MCF 10A (cell line): ENCODE measurements at regions not wholly inside any gene's neighbourhood (a gene's known extent, or its start where the extent isn't known, plus 50 kb on each side); places are given as distances from the start of the nearest gene placed in this dataset.
"Not testable (repeated sequence)": the region's sequence is repeated elsewhere in the genome, so short reads cannot be mapped to it uniquely, and the experiment has no call there.

Experiments used
- BruUV-seq: library from RNA; stranded (reverse); fragments of 400-500 nt; replicated peaks from 2 replicates; lab custom pipeline; 2021; lab: Mats Ljungman, UMichigan
- CTCF ChIA-PET: fragments of 300-600 bp; sonication (Branson Sonifier 250); formaldehyde crosslinking; extraction: SDS; loops from one replicate; lab custom pipeline; 2021; ENCODE audit warnings: antibody characterized with exemption, inconsistent platforms; lab: Yijun Ruan, JAX
- POLR2A ChIA-PET: fragments of 300-600, 350-650 bp; sonication (Branson Sonifier 250); formaldehyde crosslinking; extraction: SDS; loops from one replicate; lab custom pipeline; 2020; ENCODE audit warnings: antibody characterized with exemption, inconsistent platforms; lab: Yijun Ruan, JAX
- DNase-seq: peaks from one replicate; pipeline ENCODE4 v3.0.0-alpha.2; 2018; ENCODE audit not compliant: unreplicated experiment
- H3K27ac Mint-ChIP-seq: one replicate; pipeline ENCODE4 v1.8.0; 2022; ENCODE audit warnings: mild to moderate bottlenecking, low read depth, mixed read lengths; ENCODE audit not compliant: unreplicated experiment
- H3K27me3 Mint-ChIP-seq: one replicate; pipeline ENCODE4 v1.8.0; 2022; ENCODE audit warnings: mixed read lengths; ENCODE audit not compliant: insufficient read depth, unreplicated experiment
- H3K36me3 Mint-ChIP-seq: one replicate; pipeline ENCODE4 v1.8.0; 2022; ENCODE audit warnings: mild to moderate bottlenecking, moderate library complexity, mixed read lengths; ENCODE audit not compliant: insufficient read depth, unreplicated experiment
- H3K4me1 Mint-ChIP-seq: one replicate; pipeline ENCODE4 v1.8.0; 2022; ENCODE audit warnings: mixed read lengths; ENCODE audit not compliant: insufficient read depth, unreplicated experiment
- H3K4me3 Mint-ChIP-seq: one replicate; pipeline ENCODE4 v1.8.0; 2022; ENCODE audit warnings: mild to moderate bottlenecking, moderate library complexity, mixed read lengths; ENCODE audit not compliant: unreplicated experiment
- H3K9me3 Mint-ChIP-seq: one replicate; pipeline ENCODE4 v1.8.0; 2022; ENCODE audit warnings: mixed read lengths; ENCODE audit not compliant: unreplicated experiment
- CTCF ChIP-seq: fragments of 200-600 bp; IDR thresholded peaks from one replicate; pipeline ENCODE4 v1.8.0; 2022; ENCODE audit warnings: antibody characterized with exemption, mild to moderate bottlenecking; ENCODE audit not compliant: unreplicated experiment
- intact Hi-C: fragments of 100-400 bp; cut with micrococcal nuclease; formaldehyde crosslinking; loops from 2 replicates; pipeline ENCODE4 v1.14.1; 2022

DNA sequence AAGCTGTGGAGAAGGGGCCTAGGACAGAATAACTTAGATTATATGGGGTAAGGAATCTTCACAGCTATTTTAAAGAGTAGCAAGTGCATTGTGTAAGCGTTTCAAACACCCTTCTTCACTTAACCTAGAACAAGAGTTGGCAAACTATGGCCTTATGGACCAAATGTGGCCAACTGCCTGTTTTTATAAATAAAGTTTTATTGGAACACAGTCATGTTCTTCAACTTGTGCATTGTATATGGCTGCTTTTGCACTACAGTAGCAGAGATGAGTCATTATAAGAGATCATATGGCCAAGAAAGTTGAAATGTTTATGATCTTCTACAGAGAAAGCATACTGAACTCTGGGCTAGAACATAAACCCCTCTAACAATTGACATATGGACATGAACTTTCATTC lies 187.8 kb downstream of the ETV1 start:
- no peaks in the 10 kb centered on the region for H3K36me3 Mint-ChIP-seq
- intact Hi-C loops, result no loop called here
- H3K4me3 Mint-ChIP-seq, result no peak overlapping the region
- no peaks in the 10 kb centered on the region for H3K9me3 Mint-ChIP-seq
- TF ChIP-seq CTCF, result no peak
- no peaks in the 10 kb centered on the region for H3K27me3 Mint-ChIP-seq
- no TSS peak for BruUV-seq
- CTCF ChIA-PET, result no interaction called here
- POLR2A ChIA-PET, result no interaction called here
- H3K4me1 Mint-ChIP-seq, result peaks cover 5% of the 10 kb centered on the region
- H3K27ac Mint-ChIP-seq, result no peak overlapping the region
- no peak for DNase-seq

- intact Hi-C loops, result no loop called here
- Mint-ChIP-seq H3K27me3 (no peaks in the 10 kb centered on the region), H3K9me3 (no peaks in the 10 kb centered on the region), H3K27ac (no peak overlapping the region), H3K4me1 (peaks cover 5% of the 10 kb centered on the region), H3K36me3 (no peaks in the 10 kb centered on the region), H3K4me3 (no peak overlapping the region)
- TF ChIP-seq CTCF, result no peak
- DNase-seq, result no peak
- CTCF ChIA-PET, result no interaction called here
- POLR2A ChIA-PET, result no interaction called here
- BruUV-seq, result no TSS peak
Measured at GRCh38 chr7:13802651-13803050, 186.8 kb downstream of the ETV1 start.

- no peak for DNase-seq
- BruUV-seq, result no TSS peak
- Mint-ChIP-seq H3K4me1 (peaks cover 5% of the 10 kb centered on the region), H3K9me3 (no peaks in the 10 kb centered on the region), H3K27ac (no peak overlapping the region), H3K36me3 (no peaks in the 10 kb centered on the region), H3K4me3 (no peak overlapping the region), H3K27me3 (no peaks in the 10 kb centered on the region)
- POLR2A ChIA-PET, result no interaction called here
- CTCF ChIA-PET, result no interaction called here
- intact Hi-C loops, result no loop called here
- no peak for TF ChIP-seq CTCF
Measured at GRCh38 chr7:13803134-13803533, 186.3 kb downstream of the ETV1 start.

- H3K4me3 Mint-ChIP-seq, H3K27ac Mint-ChIP-seq, POLR2A ChIA-PET, H3K36me3 Mint-ChIP-seq, intact Hi-C loops, H3K9me3 Mint-ChIP-seq, H3K4me1 Mint-ChIP-seq, DNase-seq, BruUV-seq, CTCF ChIA-PET, H3K27me3 Mint-ChIP-seq: not testable (repeated sequence)
Measured at GRCh38 chr7:13806089-13806867, 183.2 kb downstream of the ETV1 start.

GRCh38 chr7:13817230-13817629 lies 172.2 kb downstream of the ETV1 start:
- BruUV-seq, H3K36me3 Mint-ChIP-seq, POLR2A ChIA-PET, H3K27me3 Mint-ChIP-seq, H3K4me1 Mint-ChIP-seq, DNase-seq, H3K27ac Mint-ChIP-seq, H3K4me3 Mint-ChIP-seq, intact Hi-C loops, H3K9me3 Mint-ChIP-seq: not testable (repeated sequence)
- CTCF ChIA-PET, result interaction anchor here (0.7 kb wide), 1 partner anchor 774 kb away, joined by 3 read pairs; no protein-coding TSS in a partner anchor
